Natural killer cell (primary cell): ENCODE measurements at regions not wholly inside any gene's neighbourhood (a gene's known extent, or its start where the extent isn't known, plus 50 kb on each side); places are given as distances from the start of the nearest gene placed in this dataset.

ENCODE experiments used
- ATAC-seq, 3 donors: fragments of 150-1000 bp in 2 of 3; fragments of 200-7000 bp in 1 of 3; cut with Tn5 transposase; 1 replicate in 1 of 3; 2 replicates in 2 of 3; pipeline ENCODE4 v1.10.0; 2021; ENCODE audit warnings: mild to moderate bottlenecking in 2 of 3, moderate library complexity in 2 of 3
- DNase-seq, 2 donors: peaks; one replicate each; pipeline versions ENCODE4 v3.0.0 to v3.0.0-alpha.2; 2013 to 2021; ENCODE audit warnings: mixed read lengths in 1 of 2
- H3K27ac ChIP-seq: one replicate; pipeline ENCODE4 v1.5.1; 2013; ENCODE audit warnings: mild to moderate bottlenecking, low read length
- H3K27me3 ChIP-seq: one replicate; pipeline ENCODE4 v1.6.1; 2013; ENCODE audit warnings: low read length; ENCODE audit not compliant: control insufficient read depth, insufficient read depth
- H3K36me3 ChIP-seq: one replicate; pipeline ENCODE4 v1.6.1; 2013; ENCODE audit warnings: low read length; ENCODE audit not compliant: control insufficient read depth, insufficient read depth
- H3K4me1 ChIP-seq: one replicate; pipeline ENCODE4 v1.6.1; 2013; ENCODE audit warnings: low read length; ENCODE audit not compliant: control insufficient read depth, insufficient read depth
- H3K4me3 ChIP-seq: one replicate; pipeline ENCODE4 v1.5.1; 2013; ENCODE audit warnings: low read length
- H3K9me3 ChIP-seq: one replicate; pipeline ENCODE4 v1.6.1; 2013; ENCODE audit warnings: low read length; ENCODE audit not compliant: control insufficient read depth, insufficient read depth
- H3K27ac Mint-ChIP-seq, 2 donors: one replicate each; pipeline ENCODE4 v1.8.0; 2022; ENCODE audit warnings: mild to moderate bottlenecking in 2 of 2, mixed read lengths in 2 of 2, moderate library complexity in 1 of 2
- H3K27me3 Mint-ChIP-seq, 2 donors: one replicate each; pipeline ENCODE4 v1.8.0; 2022; ENCODE audit warnings: low read depth in 2 of 2, mixed read lengths in 2 of 2
- H3K36me3 Mint-ChIP-seq: one replicate; pipeline ENCODE4 v1.8.0; 2022; ENCODE audit warnings: mixed read lengths
- H3K4me1 Mint-ChIP-seq, 2 donors: one replicate each; pipeline ENCODE4 v1.8.0; 2022; ENCODE audit warnings: mixed read lengths in 2 of 2
- H3K4me3 Mint-ChIP-seq: one replicate; pipeline ENCODE4 v1.8.0; 2022; ENCODE audit warnings: mild to moderate bottlenecking, moderate library complexity, mixed read lengths
- H3K9me3 Mint-ChIP-seq, 2 donors: one replicate each; pipeline ENCODE4 v1.8.0; 2022; ENCODE audit warnings: mixed read lengths in 2 of 2
- WGBS: methylation state at CpG from one replicate; pipeline ENCODE4 v1.1.7; 2013; ENCODE audit warnings: missing lambda C conversion rate; ENCODE audit not compliant: insufficient coverage; 5-methylcytosine and 5-hydroxymethylcytosine counted together
- intact Hi-C: fragments of 100-400 bp; cut with micrococcal nuclease; formaldehyde crosslinking; loops from one replicate; pipeline ENCODE4 v1.14.2; 2022
- TF ChIP-seq, protein P1 (sequence below): fragments of 200-600 bp; IDR thresholded peaks from one replicate; pipeline ENCODE4 v1.8.0; 2022; ENCODE audit warnings: antibody characterized with exemption

DNA sequence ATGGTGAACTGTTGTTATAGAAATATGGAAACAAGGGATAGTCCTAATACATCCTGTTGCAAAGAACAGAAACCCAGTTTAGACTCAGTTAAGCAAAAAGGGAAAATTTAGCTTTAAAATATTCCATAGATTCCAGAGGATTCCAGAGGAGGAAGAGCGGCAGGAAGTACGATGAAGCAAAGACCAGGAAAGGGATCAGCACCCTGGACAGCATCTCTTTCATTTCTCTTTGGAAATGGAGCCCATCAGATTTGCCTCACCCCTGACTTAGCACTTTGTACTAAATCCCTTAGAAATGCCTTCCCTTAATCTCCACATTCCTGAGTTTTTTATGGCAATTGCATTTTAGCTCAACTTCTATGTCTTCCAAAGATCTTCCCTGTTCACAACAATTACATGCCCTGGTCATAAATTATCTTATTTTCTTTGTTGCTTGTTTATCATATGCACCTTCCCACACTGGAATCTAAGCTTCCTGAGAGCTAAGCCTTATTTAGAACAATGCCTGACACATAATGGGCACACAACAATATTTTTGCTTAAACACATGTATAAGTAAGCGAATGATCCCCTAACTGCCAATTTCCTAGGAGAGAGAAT lies 150.0 kb upstream of the RBFOX1 start:
- 50% methylated on average over 2 of the region's 3 CpGs for WGBS
- Mint-ChIP-seq H3K36me3 (no peaks in the 10 kb centered on the region), H3K27ac (no peak overlapping the region), H3K27me3 (no peaks in the 10 kb centered on the region), H3K4me3 (no peak overlapping the region), H3K9me3 (peaks cover 5 to 10% of the 10 kb centered on the region in 2 donors), H3K4me1 (no peaks in the 10 kb centered on the region)
- H3K27me3 ChIP-seq: no peaks in the 10 kb centered on the region
- H3K4me3 ChIP-seq: no peak overlapping the region
- ATAC-seq (no peak), DNase-seq (no peak)
- peaks cover 3% of the 10 kb centered on the region for H3K9me3 ChIP-seq
- H3K4me1 ChIP-seq: no peaks in the 10 kb centered on the region
- H3K36me3 ChIP-seq: no peaks in the 10 kb centered on the region
- intact Hi-C loops: no loop called here
- no peak overlapping the region for H3K27ac ChIP-seq
- TF ChIP-seq, protein P1, sequence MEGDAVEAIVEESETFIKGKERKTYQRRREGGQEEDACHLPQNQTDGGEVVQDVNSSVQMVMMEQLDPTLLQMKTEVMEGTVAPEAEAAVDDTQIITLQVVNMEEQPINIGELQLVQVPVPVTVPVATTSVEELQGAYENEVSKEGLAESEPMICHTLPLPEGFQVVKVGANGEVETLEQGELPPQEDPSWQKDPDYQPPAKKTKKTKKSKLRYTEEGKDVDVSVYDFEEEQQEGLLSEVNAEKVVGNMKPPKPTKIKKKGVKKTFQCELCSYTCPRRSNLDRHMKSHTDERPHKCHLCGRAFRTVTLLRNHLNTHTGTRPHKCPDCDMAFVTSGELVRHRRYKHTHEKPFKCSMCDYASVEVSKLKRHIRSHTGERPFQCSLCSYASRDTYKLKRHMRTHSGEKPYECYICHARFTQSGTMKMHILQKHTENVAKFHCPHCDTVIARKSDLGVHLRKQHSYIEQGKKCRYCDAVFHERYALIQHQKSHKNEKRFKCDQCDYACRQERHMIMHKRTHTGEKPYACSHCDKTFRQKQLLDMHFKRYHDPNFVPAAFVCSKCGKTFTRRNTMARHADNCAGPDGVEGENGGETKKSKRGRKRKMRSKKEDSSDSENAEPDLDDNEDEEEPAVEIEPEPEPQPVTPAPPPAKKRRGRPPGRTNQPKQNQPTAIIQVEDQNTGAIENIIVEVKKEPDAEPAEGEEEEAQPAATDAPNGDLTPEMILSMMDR: no peak

DNA sequence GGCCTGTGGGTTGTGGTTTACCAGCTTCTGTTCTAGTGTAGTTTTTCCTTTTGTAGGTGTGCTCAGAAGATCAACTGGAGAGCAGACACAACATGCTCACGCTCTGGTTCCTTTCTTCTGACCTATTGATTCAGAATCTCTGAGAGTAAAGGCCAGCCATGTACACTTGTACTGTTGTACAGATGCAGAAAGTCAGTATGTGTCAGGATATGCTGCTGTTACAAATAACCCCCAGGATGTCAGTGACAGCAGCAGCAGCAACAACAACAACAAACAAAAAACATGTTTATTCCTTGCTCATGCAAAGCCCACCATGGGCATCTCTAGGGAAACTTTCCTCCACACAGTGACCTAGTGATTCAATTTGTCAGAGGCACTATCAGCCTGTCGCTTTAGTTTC lies 154.8 kb upstream of the RBFOX1 start:
- no peaks in the 10 kb centered on the region for H3K36me3 Mint-ChIP-seq
- intact Hi-C loops: loop anchor here (1.0 kb wide), 1 partner anchor 33 kb away; no protein-coding TSS in a partner anchor
- WGBS: 84% methylated on average over 2 of the region's 2 CpGs

DNA sequence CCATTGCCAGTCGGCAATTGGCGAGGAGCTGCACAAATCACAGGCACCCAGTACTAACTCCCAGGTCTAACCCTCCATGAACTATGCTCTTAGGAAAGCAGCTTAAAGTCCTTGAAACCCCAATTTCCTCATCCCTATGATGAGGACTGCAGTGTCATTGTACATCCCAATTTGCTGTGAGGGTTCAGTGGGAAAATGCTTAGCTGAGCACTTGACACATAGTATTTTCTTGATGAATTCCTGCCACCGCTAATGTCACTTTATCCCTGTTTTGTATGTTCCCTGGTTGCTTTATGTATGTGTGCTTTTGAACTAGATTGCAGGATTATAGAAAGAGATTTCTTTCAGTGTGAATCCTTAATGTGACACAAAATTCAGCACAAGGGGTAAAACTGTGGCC lies 161.5 kb upstream of the RBFOX1 start:
- Mint-ChIP-seq H3K27me3 (no peaks in the 10 kb centered on the region), H3K4me1 (no peaks in the 10 kb centered on the region), H3K27ac (no peak overlapping the region), H3K9me3 (peaks cover 4 to 7% of the 10 kb centered on the region in 2 donors), H3K4me3 (no peak overlapping the region), H3K36me3 (no peaks in the 10 kb centered on the region)
- intact Hi-C loops: no loop called here
- Histone ChIP-seq H3K27ac (no peak overlapping the region), H3K27me3 (no peaks in the 10 kb centered on the region), H3K9me3 (no peaks in the 10 kb centered on the region), H3K4me1 (no peaks in the 10 kb centered on the region), H3K36me3 (no peaks in the 10 kb centered on the region), H3K4me3 (no peak overlapping the region)
- WGBS: 92% methylated on average over 3 of the region's 3 CpGs
- DNase-seq: no peak
- TF ChIP-seq, protein P1: no peak
- ATAC-seq: no peak

More for the DNA sequence above, 154.8 kb upstream of the RBFOX1 start:
- Mint-ChIP-seq H3K4me1 (no peaks in the 10 kb centered on the region), H3K4me3 (no peak overlapping the region), H3K27me3 (no peaks in the 10 kb centered on the region), H3K27ac (no peak overlapping the region), H3K9me3 (peaks cover 1 to 7% of the 10 kb centered on the region in 2 donors)
- Histone ChIP-seq H3K27me3 (no peaks in the 10 kb centered on the region), H3K4me3 (no peak overlapping the region), H3K4me1 (no peaks in the 10 kb centered on the region), H3K36me3 (no peaks in the 10 kb centered on the region), H3K27ac (no peak overlapping the region), H3K9me3 (peaks cover 3% of the 10 kb centered on the region)
- no peak for ATAC-seq
- no peak for DNase-seq
- TF ChIP-seq, protein P1: no peak

DNA sequence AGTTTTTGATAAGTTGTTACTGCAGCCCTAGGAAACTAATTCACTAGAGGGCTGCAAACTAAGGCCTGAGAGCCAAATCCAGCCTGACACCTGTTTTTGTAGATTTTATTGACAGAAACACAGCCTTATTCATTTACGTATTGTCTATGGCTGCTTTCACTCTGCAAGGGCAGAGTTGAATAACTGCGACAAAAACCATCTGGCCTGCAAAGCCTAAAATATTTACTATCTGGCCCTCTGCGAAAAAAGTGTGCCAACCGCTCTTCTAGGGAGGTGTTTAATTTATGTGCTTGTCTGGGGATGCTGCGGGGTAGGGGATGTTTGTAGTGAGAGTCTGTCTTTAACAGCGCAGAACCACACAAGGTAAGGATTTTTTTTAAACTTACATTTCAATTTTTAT lies 165.0 kb upstream of the RBFOX1 start:
- Histone ChIP-seq H3K4me3 (no peak overlapping the region), H3K27me3 (no peaks in the 10 kb centered on the region), H3K36me3 (no peaks in the 10 kb centered on the region), H3K9me3 (no peaks in the 10 kb centered on the region), H3K27ac (no peak overlapping the region), H3K4me1 (no peaks in the 10 kb centered on the region)
- no peaks in the 10 kb centered on the region for H3K4me1 Mint-ChIP-seq
- H3K9me3 Mint-ChIP-seq: peaks cover 2 to 7% of the 10 kb centered on the region in 2 donors
- no peak overlapping the region for H3K27ac Mint-ChIP-seq
- no peak overlapping the region for H3K4me3 Mint-ChIP-seq
- no peak for DNase-seq
- intact Hi-C loops: no loop called here
- ATAC-seq: no peak
- 72% methylated on average over 5 of the region's 6 CpGs for WGBS
- no peaks in the 10 kb centered on the region for H3K27me3 Mint-ChIP-seq
- TF ChIP-seq, protein P1: no peak
- H3K36me3 Mint-ChIP-seq: no peaks in the 10 kb centered on the region
